HepG2 (cell line): ENCODE measurements at regions not wholly inside any gene's neighbourhood (a gene's known extent, or its start where the extent isn't known, plus 50 kb on each side); places are given as distances from the start of the nearest gene placed in this dataset.
A peak's percentile ranks its signal among the peaks of the same experiment; 100 is the strongest.

Experiments
- AKAP8 ChIP-seq: sonication (generic); formaldehyde crosslinking; IDR thresholded peaks from 2 replicates; pipeline ENCODE4 v1.5.1; 2020; ENCODE audit warnings: mild to moderate bottlenecking, missing genetic modification reagents
- ATRX ChIP-seq: sonication (generic); formaldehyde crosslinking; IDR thresholded peaks from 2 replicates; pipeline ENCODE4 v1.4.0; 2020; ENCODE audit warnings: missing genetic modification reagents, borderline replicate concordance
- CEBPB ChIP-seq: IDR thresholded peaks from 2 replicates; pipeline ENCODE4 v1.6.1; 2011; ENCODE audit warnings: low read depth, low read length, improper control_type of control experiment, borderline replicate concordance
- CREB1 ChIP-seq, 2 experiments: fragments of 450-650 bp in 1 of 2; IDR thresholded peaks; 2 replicates each; pipeline ENCODE4 v1.6.1; 2016 to 2017; ENCODE audit warnings: control low read depth in 1 of 2, mild to moderate bottlenecking in 1 of 2, missing compliant biosample characterization in 1 of 2, missing genetic modification characterization in 1 of 2
- CTCF ChIP-seq: sonication (generic); formaldehyde crosslinking; IDR thresholded peaks from 2 replicates; pipeline ENCODE4 v1.5.0; 2020; ENCODE audit warnings: mild to moderate bottlenecking, missing genetic modification reagents, moderate library complexity
- ELF3 ChIP-seq: IDR thresholded peaks from 2 replicates; pipeline ENCODE4 v1.6.1; 2016; ENCODE audit warnings: missing genetic modification reagents, missing compliant biosample characterization
- MAFK ChIP-seq, 2 experiments: IDR thresholded peaks in 1 of 2; conservative IDR thresholded peaks in 1 of 2; 2 replicates each; pipeline ENCODE4 v1.6.1; 2011; ENCODE audit warnings: improper control_type of control experiment in 2 of 2, low read length in 2 of 2
- MEF2D ChIP-seq: sonication (generic); formaldehyde crosslinking; IDR thresholded peaks from 2 replicates; pipeline ENCODE4 v1.5.1; 2020; ENCODE audit warnings: mild to moderate bottlenecking, missing genetic modification reagents
- MXI1 ChIP-seq: IDR thresholded peaks from 3 replicates; pipeline ENCODE4 v1.6.1; 2012; ENCODE audit warnings: low read depth, low read length, inconsistent platforms, borderline replicate concordance
- NCOR1 ChIP-seq: fragments of 200-600 bp; sonication (generic); IDR thresholded peaks from 2 replicates; pipeline ENCODE4 v1.7.0; 2017; ENCODE audit warnings: antibody characterized with exemption, low read length, borderline replicate concordance
- POLR2A ChIP-seq, 2 experiments: IDR thresholded peaks; 2 replicates each; pipeline ENCODE4 v1.6.1; 2011; ENCODE audit warnings: low read depth in 2 of 2, low read length in 2 of 2, mild to moderate bottlenecking in 1 of 2, moderate library complexity in 1 of 2; ENCODE audit not compliant: insufficient read depth in 1 of 2
- REPIN1 ChIP-seq: sonication (generic); formaldehyde crosslinking; IDR thresholded peaks from 2 replicates; pipeline ENCODE4 v1.8.0; 2022; ENCODE audit warnings: missing genetic modification reagents, low read depth, mild to moderate bottlenecking, borderline replicate concordance
- SIN3A ChIP-seq: IDR thresholded peaks from 2 replicates; pipeline ENCODE4 v1.6.1; 2011; ENCODE audit warnings: low read depth, mild to moderate bottlenecking, control low read depth, low read length, borderline replicate concordance
- SOX5 ChIP-seq: IDR thresholded peaks from 2 replicates; pipeline ENCODE4 v1.6.1; 2016; ENCODE audit warnings: borderline replicate concordance
- THAP7 ChIP-seq: sonication (generic); formaldehyde crosslinking; IDR thresholded peaks from 2 replicates; pipeline ENCODE4 v1.8.1; 2023; ENCODE audit warnings: mild to moderate bottlenecking, missing genetic modification reagents
- ZBTB42 ChIP-seq: sonication (generic); formaldehyde crosslinking; IDR thresholded peaks from 2 replicates; pipeline ENCODE4 v1.5.0; 2020; ENCODE audit warnings: mild to moderate bottlenecking, missing genetic modification reagents
- ZIK1 ChIP-seq: sonication (generic); formaldehyde crosslinking; IDR thresholded peaks from 2 replicates; pipeline ENCODE4 v1.5.0; 2020; ENCODE audit warnings: mild to moderate bottlenecking, low read depth, missing genetic modification reagents, borderline replicate concordance
- ZNF10 ChIP-seq: sonication (generic); formaldehyde crosslinking; IDR thresholded peaks from 2 replicates; pipeline ENCODE4 v1.4.0; 2020; ENCODE audit warnings: mild to moderate bottlenecking, low read depth, missing genetic modification reagents, borderline replicate concordance
- ZNF225 ChIP-seq: sonication (generic); formaldehyde crosslinking; IDR thresholded peaks from 2 replicates; pipeline ENCODE4 v1.4.0; 2020; ENCODE audit warnings: mild to moderate bottlenecking, missing genetic modification reagents
- ZNF234 ChIP-seq: sonication (generic); formaldehyde crosslinking; conservative IDR thresholded peaks from 2 replicates; pipeline ENCODE4 v1.5.1; 2020; ENCODE audit warnings: mild to moderate bottlenecking, missing genetic modification reagents
- ZNF253 ChIP-seq: sonication (generic); formaldehyde crosslinking; IDR thresholded peaks from 2 replicates; pipeline ENCODE4 v1.8.0; 2022; ENCODE audit warnings: mild to moderate bottlenecking, missing genetic modification reagents, borderline replicate concordance
- ZNF331 ChIP-seq: sonication (generic); formaldehyde crosslinking; IDR thresholded peaks from 2 replicates; pipeline ENCODE4 v1.4.0; 2020; ENCODE audit warnings: missing genetic modification reagents
- ZNF451 ChIP-seq: sonication (generic); formaldehyde crosslinking; IDR thresholded peaks from 2 replicates; pipeline ENCODE4 v1.5.0; 2020; ENCODE audit warnings: mild to moderate bottlenecking, missing genetic modification reagents
- ZNF572 ChIP-seq: sonication (generic); formaldehyde crosslinking; IDR thresholded peaks from 2 replicates; pipeline ENCODE4 v1.5.1; 2020; ENCODE audit warnings: mild to moderate bottlenecking, missing genetic modification reagents
- ZNF576 ChIP-seq: sonication (generic); formaldehyde crosslinking; IDR thresholded peaks from 2 replicates; pipeline ENCODE4 v1.4.0; 2020; ENCODE audit warnings: mild to moderate bottlenecking, missing genetic modification reagents
- ZNF607 ChIP-seq: sonication (generic); formaldehyde crosslinking; IDR thresholded peaks from 2 replicates; pipeline ENCODE4 v1.5.1; 2020; ENCODE audit warnings: missing genetic modification reagents, mild to moderate bottlenecking, borderline replicate concordance
- ZNF7 ChIP-seq: IDR thresholded peaks from 2 replicates; pipeline ENCODE4 v1.6.1; 2016; ENCODE audit warnings: missing biosample characterization, missing genetic modification reagents
- ZNF713 ChIP-seq: sonication (generic); formaldehyde crosslinking; IDR thresholded peaks from 2 replicates; pipeline ENCODE4 v1.4.0; 2020; ENCODE audit warnings: mild to moderate bottlenecking, missing genetic modification reagents
- ZNF781 ChIP-seq: sonication (generic); formaldehyde crosslinking; IDR thresholded peaks from 2 replicates; pipeline ENCODE4 v1.5.1; 2020; ENCODE audit warnings: borderline replicate concordance, mild to moderate bottlenecking, missing genetic modification reagents; ENCODE audit errors: not compliant biosample characterization

GRCh38 chr19:56900573-56901097, 60.1 kb upstream of the PEG3 start (continued):
- TF ChIP-seq POLR2A (IDR thresholded peaks at IDR 0.05; ENCODE audit: insufficient read depth in 1 of 2, low read depth in 2 of 2, low read length in 2 of 2): peak; percentile 72 to 75
- no peak for TF ChIP-seq ATRX (CRISPR knock-in tag)
- TF ChIP-seq ZNF451 (CRISPR knock-in tag): 0 out of 2 replicates have a peak, but pooled peaks have one; percentile 24
- TF ChIP-seq ZBTB42 (CRISPR knock-in tag): no peak
- TF ChIP-seq ZNF7 (CRISPR knock-in tag): no peak
- TF ChIP-seq ZNF572: no peak
- TF ChIP-seq ZNF225 (CRISPR knock-in tag): no peak; the same call in 1 of the 2 replicates
- 0 out of 2 replicates have a peak, but pooled peaks have one; percentile 41 for TF ChIP-seq THAP7 (CRISPR knock-in tag)
- peak; percentile 46; the same call in 1 of the 2 replicates for TF ChIP-seq CREB1 (IDR thresholded peaks at IDR 0.05)
- peak; percentile 83 for TF ChIP-seq CREB1 (CRISPR knock-in tag; IDR thresholded peaks at IDR 0.05)
- peak; percentile 86 for TF ChIP-seq MEF2D (CRISPR knock-in tag)
- peak; percentile 91 for TF ChIP-seq ZNF781 (CRISPR knock-in tag)
- peak; percentile 72; the same call in 1 of the 2 replicates for TF ChIP-seq SIN3A
- peak; percentile 96 for TF ChIP-seq CEBPB
- TF ChIP-seq ZNF253 (CRISPR knock-in tag): peak; percentile 89; the same call in 1 of the 2 replicates
- peak; percentile 91 for TF ChIP-seq SOX5 (CRISPR knock-in tag)
- peak; percentile 97 for TF ChIP-seq ZNF331 (CRISPR knock-in tag)
- TF ChIP-seq ZIK1 (CRISPR knock-in tag): peak; percentile 42; the same call in 1 of the 2 replicates
- no peak for TF ChIP-seq ZNF713 (CRISPR knock-in tag)
- TF ChIP-seq NCOR1: peak; percentile 50; the same call in 1 of the 2 replicates
- peak; percentile 94 for TF ChIP-seq ZNF607
- no peak for TF ChIP-seq MAFK (conservative IDR thresholded peaks at IDR 0.05 in 1 of 2, IDR thresholded peaks at IDR 0.05 in 1 of 2; ENCODE audit: low read length in 2 of 2)
- no peak for TF ChIP-seq ZNF10 (CRISPR knock-in tag)
- peak; percentile 78; the same call in 1 of the 2 replicates for TF ChIP-seq ZNF234
- peak; percentile 81; the same call in 1 of the 2 replicates for TF ChIP-seq ELF3
- TF ChIP-seq REPIN1 (CRISPR knock-in tag): peak; percentile 89
- TF ChIP-seq AKAP8 (CRISPR knock-in tag): peak; percentile 31; the same call in 1 of the 2 replicates
- peak; percentile 17; the same call in 1 of the 2 replicates for TF ChIP-seq CTCF (CRISPR knock-in tag)
- peak; percentile 91; the same call in 2 of the 3 replicates for TF ChIP-seq MXI1
- TF ChIP-seq ZNF576 (CRISPR knock-in tag): no peak; the same call in 1 of the 2 replicates
